ENCODE measurements at regions not wholly inside any gene's neighbourhood (a gene's known extent, or its start where the extent isn't known, plus 50 kb on each side); places are given as distances from the start of the nearest gene placed in this dataset.

- Histone ChIP-seq H3K4me3 (no peak overlapping the region), H3K36me3 (no peaks in the 10 kb centered on the region), H3K4me1 (no peaks in the 10 kb centered on the region), H3K27me3 (no peaks in the 10 kb centered on the region), H3K9me3 (no peaks in the 10 kb centered on the region), H3K27ac (no peak overlapping the region)
- ATAC-seq (no peak), DNase-seq (no peak)
- TF ChIP-seq CTCF (IDR thresholded peaks at IDR 0.05): no peak
- 68 to 82% methylated on average over 2 of the region's 2 CpGs for WGBS, 2 donors
- intact Hi-C loops (cut with DNase I): no loop called here
These were observed 576.4 kb downstream of the HDGFL1 start for GRCh38 chr6:23145781-23146180.

GRCh38 chr6:23154159-23154558 is 584.8 kb downstream of the HDGFL1 start:
- H3K9me3 ChIP-seq: peaks cover 0 to 4% (median 0%) of the 10 kb centered on the region in 11 donors
- H3K27ac ChIP-seq: no peak overlapping the region
- no peaks in the 10 kb centered on the region for H3K36me3 ChIP-seq
- H3K4me1 ChIP-seq: no peaks in the 10 kb centered on the region
- TF ChIP-seq CTCF (IDR thresholded peaks at IDR 0.05): no peak
- H3K4me3 ChIP-seq: no peak overlapping the region
- intact Hi-C loops (cut with DNase I): no loop called here
- H3K27me3 ChIP-seq: no peaks in the 10 kb centered on the region
- DNase-seq (no peak), ATAC-seq (no peak)

GRCh38 chr6:23170049-23170448 is 600.7 kb downstream of the HDGFL1 start:
- 65 to 67% methylated on average over 1 of the region's 1 CpG for WGBS, 2 donors
- H3K36me3 ChIP-seq: no peaks in the 10 kb centered on the region
- no peaks in the 10 kb centered on the region for H3K27me3 ChIP-seq
- no peak for TF ChIP-seq CTCF (IDR thresholded peaks at IDR 0.05)
- no peak overlapping the region for H3K27ac ChIP-seq
- DNase-seq (no peak), ATAC-seq (no peak)
- no peaks in the 10 kb centered on the region for H3K9me3 ChIP-seq
- H3K4me1 ChIP-seq: no peaks in the 10 kb centered on the region
- intact Hi-C loops (cut with DNase I): loop anchor here in 1 of 10 donors (5.0 kb wide), 1 partner anchor 1848 kb away; no protein-coding TSS in a partner anchor
- no peak overlapping the region for H3K4me3 ChIP-seq

DNA sequence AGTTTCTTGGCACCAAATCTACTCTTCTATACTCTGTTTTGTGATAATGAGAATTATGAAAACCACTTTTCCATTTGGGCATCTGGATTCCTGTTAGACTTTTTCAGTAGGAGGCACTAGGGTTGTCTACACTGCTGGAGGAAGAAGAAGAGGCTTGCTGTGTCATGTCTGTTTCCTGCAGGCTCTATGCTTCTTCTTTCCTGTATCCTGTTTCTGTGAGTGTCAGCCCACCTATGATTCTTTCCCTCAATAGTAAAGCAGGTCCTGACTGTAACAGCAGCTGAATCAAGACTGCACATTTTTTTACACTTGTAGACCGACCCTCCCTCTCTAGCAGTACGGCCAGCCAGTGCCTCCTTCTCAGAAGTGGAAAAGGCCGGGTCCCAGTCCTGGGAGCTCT is 603.9 kb downstream of the HDGFL1 start:
- ATAC-seq: no peak
- H3K27me3 ChIP-seq: no peaks in the 10 kb centered on the region
- 42 to 66% methylated on average over 3 of the region's 3 CpGs for WGBS, 2 donors
- no peak overlapping the region for H3K4me3 ChIP-seq
- H3K9me3 ChIP-seq: no peaks in the 10 kb centered on the region
- H3K36me3 ChIP-seq: no peaks in the 10 kb centered on the region
- peaks cover 0 to 6% (median 0%) of the 10 kb centered on the region in 9 donors for H3K4me1 ChIP-seq
- no peak for TF ChIP-seq CTCF (IDR thresholded peaks at IDR 0.05)
- intact Hi-C loops (cut with DNase I): loop anchor here in 1 of 10 donors (5.0 kb wide), 1 partner anchor 1851 kb away; no protein-coding TSS in a partner anchor
- DNase-seq: no peak
- H3K27ac ChIP-seq: no peak overlapping the region
